ENCODE measurements at regions not wholly inside any gene's neighbourhood (a gene's known extent, or its start where the extent isn't known, plus 50 kb on each side); places are given as distances from the start of the nearest gene placed in this dataset.

DNA sequence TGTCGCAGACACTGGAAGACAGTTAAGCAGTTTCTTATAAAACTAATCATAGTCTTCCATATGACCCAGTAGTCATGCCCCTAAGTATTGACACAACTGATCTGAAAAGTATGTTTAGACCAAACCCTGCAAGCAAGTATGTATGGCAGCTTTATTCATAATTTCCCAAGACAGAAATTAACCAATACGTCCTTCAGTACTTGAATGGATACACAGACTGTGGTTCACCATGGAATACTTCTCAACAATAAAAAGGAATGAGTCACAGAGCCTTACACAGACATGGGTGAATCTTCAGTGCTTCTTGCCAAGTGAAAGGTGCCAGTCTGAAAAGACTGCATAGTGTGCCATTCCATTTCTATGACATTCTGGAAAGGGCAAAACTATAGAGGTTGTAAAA is 50.2 kb upstream of the AKR1E2 start:
- no peak for FAIRE-seq
- no peak for DNase-seq (ENCODE audit: insufficient read length)

DNA sequence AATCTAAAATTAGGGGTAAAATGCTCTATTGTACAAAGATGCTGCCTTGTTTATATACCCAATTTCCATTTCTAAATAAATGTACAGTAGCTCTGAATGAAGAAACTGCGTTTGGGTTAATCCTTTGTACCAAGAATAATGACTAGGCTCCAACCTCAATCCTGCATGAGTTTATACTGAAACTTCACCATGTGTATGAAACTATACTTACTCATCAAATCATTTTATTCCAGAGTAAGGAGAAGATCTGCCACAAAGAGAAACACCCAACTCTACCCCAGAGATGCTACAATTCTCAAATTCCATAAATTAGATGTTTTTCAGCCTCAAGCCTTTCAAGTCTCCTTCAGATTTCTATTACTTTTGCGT is 53.8 kb upstream of the AKR1E2 start:
- FAIRE-seq (no peak), DNase-seq (ENCODE audit: insufficient read length) (no peak)
- no peak for TF ChIP-seq TAF1 (IDR thresholded peaks at IDR 0.05; ENCODE audit: borderline replicate concordance, low read depth, low read length)
- TF ChIP-seq POLR2A (IDR thresholded peaks at IDR 0.05; ENCODE audit: low read depth, low read length) = no peak
- TF ChIP-seq POLR2AphosphoS5 (IDR thresholded peaks at IDR 0.05; ENCODE audit: low read depth, low read length) = no peak

More for the DNA sequence above, 50.2 kb upstream of the AKR1E2 start:
- no peak for TF ChIP-seq POLR2AphosphoS5 (IDR thresholded peaks at IDR 0.05; ENCODE audit: low read depth, low read length)
- TF ChIP-seq TAF1 (IDR thresholded peaks at IDR 0.05; ENCODE audit: borderline replicate concordance, low read depth, low read length) = no peak
- no peak for TF ChIP-seq POLR2A (IDR thresholded peaks at IDR 0.05; ENCODE audit: low read depth, low read length)

DNA sequence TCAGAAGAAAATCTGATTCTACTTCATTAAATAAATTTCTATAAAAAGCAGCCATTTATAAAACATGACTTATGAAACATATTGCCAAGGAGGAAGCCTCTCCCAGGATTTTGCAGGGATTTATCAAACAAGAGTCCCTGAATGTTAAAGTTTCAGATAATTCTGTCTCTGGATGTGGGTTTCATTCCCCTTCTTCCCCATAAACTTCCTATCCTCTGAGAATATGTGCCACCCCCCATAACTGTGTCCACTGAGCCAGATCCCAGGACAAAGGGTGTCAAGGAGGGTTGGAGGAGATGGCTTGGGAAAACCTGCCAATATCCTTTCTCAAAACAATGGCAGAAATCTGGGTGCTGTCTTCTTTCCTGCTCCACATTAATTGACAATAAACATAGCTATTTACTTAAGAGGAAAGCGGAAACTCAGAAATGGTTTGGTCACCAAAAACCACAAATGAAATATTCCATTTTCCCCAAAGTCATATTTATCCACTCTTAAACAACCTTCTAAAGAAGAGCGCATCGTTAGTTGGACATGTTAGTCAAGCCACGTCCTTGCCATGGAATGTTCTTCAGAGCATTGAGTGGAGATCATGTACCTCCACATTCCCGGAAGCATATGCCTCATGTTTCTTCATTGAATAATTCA is 54.3 kb upstream of the AKR1E2 start:
- FAIRE-seq = no peak
- DNase-seq (ENCODE audit: insufficient read length) = no peak

DNA sequence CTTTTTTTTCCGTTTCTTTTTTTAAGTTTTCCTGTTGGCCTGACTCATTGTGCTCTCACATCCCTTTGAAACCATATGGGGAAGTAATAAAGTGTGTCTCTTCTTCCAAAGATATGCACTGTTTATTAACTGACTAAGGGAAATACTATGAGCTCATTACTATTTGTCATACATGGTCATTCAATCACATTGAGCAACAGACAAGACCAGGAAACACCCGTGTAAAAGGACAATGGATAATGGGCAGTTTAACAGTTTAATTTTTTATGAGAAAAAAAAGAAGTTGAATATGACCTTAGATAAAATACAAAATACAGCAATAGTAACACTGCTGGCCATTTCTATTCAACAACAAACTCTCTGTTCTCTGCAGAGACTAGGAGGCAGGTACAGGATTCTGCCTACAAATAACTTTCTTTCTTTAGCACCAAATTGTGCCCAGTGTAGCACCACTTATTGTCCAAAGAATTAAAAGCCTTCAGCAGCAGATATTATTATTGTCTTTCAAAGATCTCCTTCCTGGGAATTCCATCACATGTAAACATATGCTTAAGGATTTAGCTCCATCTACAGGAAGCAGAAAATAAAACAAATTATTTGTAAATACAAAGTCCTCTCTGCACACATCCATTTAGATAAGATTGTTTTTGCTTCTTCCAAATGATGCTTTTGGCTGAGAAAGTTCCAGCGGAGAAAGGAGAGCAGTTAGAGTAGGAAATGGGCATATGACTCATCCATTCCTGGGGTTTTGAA is 55.0 kb upstream of the AKR1E2 start:
- no peak for DNase-seq (ENCODE audit: insufficient read length)
- no peak for FAIRE-seq
- TF ChIP-seq TAF1 (IDR thresholded peaks at IDR 0.05; ENCODE audit: borderline replicate concordance, low read depth, low read length) = no peak
- TF ChIP-seq POLR2AphosphoS5 (IDR thresholded peaks at IDR 0.05; ENCODE audit: low read depth, low read length) = no peak
- TF ChIP-seq POLR2A (IDR thresholded peaks at IDR 0.05; ENCODE audit: low read depth, low read length) = no peak

More for the DNA sequence above, 54.3 kb upstream of the AKR1E2 start:
- TF ChIP-seq TAF1 (IDR thresholded peaks at IDR 0.05; ENCODE audit: borderline replicate concordance, low read depth, low read length) (no peak), POLR2A (IDR thresholded peaks at IDR 0.05; ENCODE audit: low read depth, low read length) (no peak), POLR2AphosphoS5 (IDR thresholded peaks at IDR 0.05; ENCODE audit: low read depth, low read length) (no peak)

DNA sequence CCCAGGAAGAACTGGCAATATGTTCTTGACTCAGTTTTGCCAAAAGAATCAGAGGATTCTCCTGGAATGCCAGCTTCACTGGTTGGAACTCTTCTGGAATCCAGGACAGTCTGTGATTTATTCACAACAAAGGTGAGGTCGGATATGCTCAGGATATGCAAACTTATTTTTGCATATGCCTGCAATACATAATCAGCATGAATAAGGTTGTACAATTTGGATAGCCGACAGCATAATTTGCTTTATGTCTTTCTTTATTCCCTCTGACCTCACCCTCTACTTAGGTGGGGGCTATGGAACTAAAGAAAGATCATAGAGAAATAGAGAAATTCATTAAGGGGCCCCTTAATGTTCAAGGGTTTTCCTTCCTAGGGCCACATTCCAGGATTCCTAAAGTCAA is 57.6 kb upstream of the AKR1E2 start:
- DNase-seq (ENCODE audit: insufficient read length) = no peak
- no peak for TF ChIP-seq POLR2A (IDR thresholded peaks at IDR 0.05; ENCODE audit: low read depth, low read length)
- no peak for FAIRE-seq

DNA sequence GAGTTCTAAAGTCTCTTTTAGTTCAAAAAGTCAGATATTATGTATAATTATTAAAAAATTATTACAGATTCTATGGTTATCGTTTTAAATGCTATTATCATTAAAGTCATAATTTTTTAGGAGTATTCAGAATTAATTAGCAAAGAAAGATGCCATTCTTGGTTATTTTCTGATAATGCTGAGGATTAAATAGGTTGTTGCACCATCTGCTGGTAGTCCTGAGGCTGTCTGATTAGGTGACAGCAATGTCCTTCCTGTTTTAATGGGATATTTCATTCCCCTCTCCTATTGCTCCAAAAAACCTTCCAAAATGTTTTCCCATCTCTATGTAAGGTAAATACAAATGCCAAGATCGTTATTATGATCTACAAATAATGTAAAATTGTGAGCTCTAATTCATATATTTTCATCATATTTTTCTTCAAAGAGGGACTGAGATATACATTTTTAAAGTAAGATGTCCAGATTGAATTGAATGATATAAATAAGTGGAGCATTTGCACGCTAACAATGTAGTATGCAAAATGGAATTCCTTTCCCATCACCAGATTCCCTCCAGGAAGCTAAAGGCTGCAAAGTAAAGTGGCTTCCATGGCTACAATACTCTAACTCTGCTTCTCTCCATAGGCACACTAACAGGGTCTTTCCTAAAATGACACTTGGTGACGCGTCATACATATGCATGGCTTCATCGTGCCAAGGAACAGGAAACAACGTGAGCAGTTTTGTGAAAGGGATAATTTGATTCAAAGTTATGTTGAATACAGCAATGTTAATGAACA is 58.8 kb upstream of the AKR1E2 start:
- no peak for DNase-seq (ENCODE audit: insufficient read length)
- TF ChIP-seq POLR2AphosphoS5 (IDR thresholded peaks at IDR 0.05; ENCODE audit: low read depth, low read length) (no peak), POLR2A (IDR thresholded peaks at IDR 0.05; ENCODE audit: low read depth, low read length) (no peak), TAF1 (IDR thresholded peaks at IDR 0.05; ENCODE audit: borderline replicate concordance, low read depth, low read length) (no peak)
- no peak for FAIRE-seq

DNA sequence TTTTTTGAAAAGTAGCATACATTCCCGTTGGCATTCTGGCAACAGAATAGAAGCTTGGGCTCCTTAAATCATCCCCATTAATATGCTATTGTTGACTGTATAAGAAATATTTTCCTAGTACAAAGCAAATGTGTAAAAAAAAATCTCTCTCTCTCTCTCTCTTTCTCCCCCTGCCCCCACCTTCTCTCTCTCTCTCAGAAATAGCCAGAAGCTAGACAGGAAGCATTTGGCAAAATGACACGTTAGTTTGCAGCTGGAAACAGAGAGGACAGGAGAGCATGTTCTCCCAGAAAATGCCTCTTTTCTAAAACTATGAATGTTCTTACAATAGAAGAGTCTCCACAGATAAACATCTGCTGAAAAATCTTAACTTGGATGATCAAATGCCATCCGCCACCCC is 59.6 kb upstream of the AKR1E2 start:
- FAIRE-seq (no peak), DNase-seq (ENCODE audit: insufficient read length) (no peak)
- no peak for TF ChIP-seq POLR2A (IDR thresholded peaks at IDR 0.05; ENCODE audit: low read depth, low read length)
- no peak for TF ChIP-seq POLR2AphosphoS5 (IDR thresholded peaks at IDR 0.05; ENCODE audit: low read depth, low read length)
- no peak for TF ChIP-seq TAF1 (IDR thresholded peaks at IDR 0.05; ENCODE audit: borderline replicate concordance, low read depth, low read length)

DNA sequence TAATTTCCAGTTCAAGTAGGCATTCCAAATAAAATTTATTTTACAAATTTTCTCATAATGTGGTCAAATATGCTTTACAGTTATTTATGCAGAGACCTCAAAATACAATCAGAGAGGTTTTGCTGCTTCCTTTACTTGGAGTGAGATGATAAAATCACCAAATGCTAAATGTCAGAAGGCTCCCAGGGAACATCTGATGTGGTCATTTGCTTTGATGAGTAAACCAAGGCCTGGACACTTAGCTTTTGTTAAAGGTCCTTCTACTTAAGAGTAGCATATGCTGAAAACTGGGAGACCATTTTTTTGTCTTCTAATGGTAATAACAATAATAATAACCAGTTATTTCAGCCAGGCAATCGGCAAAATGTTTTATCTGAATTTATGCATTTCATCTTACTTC is 60.6 kb upstream of the AKR1E2 start:
- FAIRE-seq (no peak), DNase-seq (ENCODE audit: insufficient read length) (no peak)
- TF ChIP-seq TAF1 (IDR thresholded peaks at IDR 0.05; ENCODE audit: borderline replicate concordance, low read depth, low read length) = no peak
- no peak for TF ChIP-seq POLR2AphosphoS5 (IDR thresholded peaks at IDR 0.05; ENCODE audit: low read depth, low read length)
- TF ChIP-seq POLR2A (IDR thresholded peaks at IDR 0.05; ENCODE audit: low read depth, low read length) = no peak

DNA sequence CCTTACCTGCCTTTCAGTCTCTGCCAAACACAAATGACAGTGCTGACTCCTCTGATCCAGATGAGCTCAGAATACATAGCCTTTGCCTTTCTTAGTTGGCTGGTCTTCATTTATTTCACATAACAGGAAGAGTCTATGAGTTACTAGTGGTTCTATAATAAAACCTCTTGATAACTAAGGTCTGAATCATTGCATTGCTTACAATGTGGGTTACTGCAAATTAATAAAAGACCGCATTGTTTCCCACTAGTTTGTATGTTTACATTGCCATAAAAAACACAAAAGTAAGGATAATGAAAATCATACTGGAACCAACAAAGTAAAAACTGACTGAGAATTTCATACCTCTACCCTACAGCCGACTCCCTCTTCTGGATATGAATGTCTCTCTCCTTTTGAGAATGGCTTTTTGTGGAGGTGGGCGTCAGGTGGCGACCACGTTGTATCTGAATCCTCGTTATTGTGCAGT is 62.0 kb upstream of the AKR1E2 start:
- DNase-seq (ENCODE audit: insufficient read length) = no peak
- FAIRE-seq = no peak
- TF ChIP-seq TAF1 (IDR thresholded peaks at IDR 0.05; ENCODE audit: borderline replicate concordance, low read depth, low read length) (no peak), POLR2AphosphoS5 (IDR thresholded peaks at IDR 0.05; ENCODE audit: low read depth, low read length) (no peak), POLR2A (IDR thresholded peaks at IDR 0.05; ENCODE audit: low read depth, low read length) (no peak)

DNA sequence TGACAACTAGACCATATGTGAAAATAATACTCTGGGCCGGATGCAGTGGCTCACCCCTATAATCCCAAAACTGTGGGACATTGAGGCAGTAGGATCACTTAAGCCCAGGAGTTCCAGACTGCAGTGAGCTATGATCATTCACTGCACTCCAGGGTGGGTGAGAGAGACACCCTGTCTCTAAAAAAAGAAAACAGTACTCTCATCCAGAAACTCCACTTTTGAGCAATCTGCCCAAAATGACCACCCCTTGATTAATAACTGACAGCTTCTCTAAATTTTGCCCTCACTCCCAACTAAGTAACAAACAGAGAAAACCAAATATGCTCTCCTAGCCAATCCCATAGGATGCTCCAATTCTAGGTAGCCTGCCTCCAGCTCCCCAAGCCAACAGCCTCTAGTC is 62.5 kb upstream of the AKR1E2 start:
- no peak for DNase-seq (ENCODE audit: insufficient read length)
- no peak for FAIRE-seq
- no peak for TF ChIP-seq TAF1 (IDR thresholded peaks at IDR 0.05; ENCODE audit: borderline replicate concordance, low read depth, low read length)
- no peak for TF ChIP-seq POLR2AphosphoS5 (IDR thresholded peaks at IDR 0.05; ENCODE audit: low read depth, low read length)

DNA sequence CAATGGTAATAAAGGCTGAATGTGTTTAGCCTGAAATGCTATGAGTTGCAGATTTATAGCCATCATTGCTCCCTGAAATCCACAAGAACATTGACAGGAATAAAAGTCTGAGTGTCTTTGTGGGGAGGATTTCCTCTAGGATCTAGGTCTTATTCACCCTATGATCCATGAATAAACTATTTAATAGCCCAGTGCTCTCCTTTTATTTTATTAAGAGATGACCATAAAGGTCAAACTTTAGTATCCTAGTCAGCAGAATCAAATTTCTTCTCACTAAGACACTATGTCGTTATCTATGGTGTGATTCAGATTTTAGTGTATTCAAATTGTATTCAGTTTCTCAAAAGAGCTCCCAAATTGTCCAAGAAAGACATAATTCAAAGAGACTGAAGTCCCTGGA is 67.8 kb upstream of the AKR1E2 start:
- TF ChIP-seq POLR2A (IDR thresholded peaks at IDR 0.05; ENCODE audit: low read depth, low read length) (no peak), POLR2AphosphoS5 (IDR thresholded peaks at IDR 0.05; ENCODE audit: low read depth, low read length) (no peak), TAF1 (IDR thresholded peaks at IDR 0.05; ENCODE audit: borderline replicate concordance, low read depth, low read length) (no peak)
- no peak for FAIRE-seq
- no peak for DNase-seq (ENCODE audit: insufficient read length)

Data from GM12892 (cell line).